Upper lobe of right lung (tissue), 1 donor: ENCODE measurements at regions not wholly inside any gene's neighbourhood (a gene's known extent, or its start where the extent isn't known, plus 50 kb on each side); places are given as distances from the start of the nearest gene placed in this dataset.

Source experiments
- ATAC-seq: fragments of 200-7000 bp; cut with Tn5 transposase; one replicate; pipeline ENCODE4 v1.9.1; 2020; ENCODE audit warnings: mild to moderate bottlenecking, moderate library complexity
- DNase-seq: peaks from one replicate; pipeline ENCODE4 v3.0.0-alpha.2; 2020
- H3K27ac ChIP-seq: fragments of 200-600 bp; one replicate; pipeline ENCODE4 v1.8.0; 2022
- H3K27me3 ChIP-seq: fragments of 200-600 bp; one replicate; pipeline ENCODE4 v1.8.0; 2022; ENCODE audit warnings: mild to moderate bottlenecking
- H3K36me3 ChIP-seq: fragments of 200-600 bp; one replicate; pipeline ENCODE4 v1.8.0; 2022
- H3K4me1 ChIP-seq: fragments of 200-600 bp; one replicate; pipeline ENCODE4 v1.8.0; 2022
- H3K4me3 ChIP-seq: fragments of 200-600 bp; one replicate; pipeline ENCODE4 v1.8.0; 2022; ENCODE audit warnings: mild to moderate bottlenecking
- H3K9me3 ChIP-seq: fragments of 200-600 bp; one replicate; pipeline ENCODE4 v1.8.0; 2022
- CTCF ChIP-seq: fragments of 200-600 bp; IDR thresholded peaks from one replicate; pipeline ENCODE4 v1.8.0; 2022; ENCODE audit warnings: antibody characterized with exemption
- intact Hi-C: fragments of 100-400 bp; cut with DNase I; formaldehyde crosslinking; loops from one replicate; pipeline ENCODE4 v1.11.0; 2022
- donor health status: DM: no; HTN: yes; CAD: no; lungs with severe emphysema.

- no peaks in the 10 kb centered on the region for H3K9me3 ChIP-seq
- no peak for ATAC-seq
- H3K27me3 ChIP-seq: peaks cover 4% of the 10 kb centered on the region
- H3K4me1 ChIP-seq: no peaks in the 10 kb centered on the region
- H3K4me3 ChIP-seq: no peak overlapping the region
- intact Hi-C loops: no loop called here
- no peaks in the 10 kb centered on the region for H3K36me3 ChIP-seq
- no peak overlapping the region for H3K27ac ChIP-seq
- DNase-seq: no peak
- no peak for TF ChIP-seq CTCF
Observed at GRCh38 chr1:22385537-22385936, 66.1 kb upstream of the ZBTB40 start.

DNA sequence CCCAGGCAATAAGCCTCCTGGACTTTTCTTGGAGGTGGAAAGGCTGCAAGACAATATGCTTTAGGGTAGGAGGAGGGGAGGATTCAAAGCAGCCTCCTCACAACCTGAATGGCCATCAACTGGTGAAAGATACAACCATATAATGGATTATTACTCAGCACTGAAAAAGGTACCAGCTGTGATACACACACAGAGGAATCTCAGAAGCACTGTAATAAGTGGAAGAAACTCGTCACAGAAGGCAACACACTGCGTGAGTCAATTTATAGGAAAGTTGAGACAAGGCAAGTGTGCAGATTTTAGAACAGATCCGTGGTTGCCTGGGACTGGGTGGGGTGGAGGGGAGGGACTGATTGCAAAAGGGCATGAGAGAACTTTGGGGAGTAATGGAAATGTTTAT lies 64.9 kb upstream of the ZBTB40 start:
- ATAC-seq: no peak
- no peak for TF ChIP-seq CTCF
- no peak for DNase-seq
- H3K36me3 ChIP-seq: no peaks in the 10 kb centered on the region
- intact Hi-C loops: no loop called here
- no peak overlapping the region for H3K27ac ChIP-seq
- no peak overlapping the region for H3K4me3 ChIP-seq
- H3K9me3 ChIP-seq: no peaks in the 10 kb centered on the region
- H3K27me3 ChIP-seq: peaks cover 4% of the 10 kb centered on the region
- H3K4me1 ChIP-seq: no peaks in the 10 kb centered on the region

- Histone ChIP-seq H3K27me3 (peaks cover 4% of the 10 kb centered on the region), H3K36me3 (no peaks in the 10 kb centered on the region), H3K4me1 (no peaks in the 10 kb centered on the region), H3K27ac (no peak overlapping the region), H3K4me3 (no peak overlapping the region), H3K9me3 (no peaks in the 10 kb centered on the region)
- ATAC-seq (peak; percentile 38), DNase-seq (no peak)
- intact Hi-C loops: no loop called here
- TF ChIP-seq CTCF: no peak
Observed at GRCh38 chr1:22387919-22388580, 63.6 kb upstream of the ZBTB40 start.

DNA sequence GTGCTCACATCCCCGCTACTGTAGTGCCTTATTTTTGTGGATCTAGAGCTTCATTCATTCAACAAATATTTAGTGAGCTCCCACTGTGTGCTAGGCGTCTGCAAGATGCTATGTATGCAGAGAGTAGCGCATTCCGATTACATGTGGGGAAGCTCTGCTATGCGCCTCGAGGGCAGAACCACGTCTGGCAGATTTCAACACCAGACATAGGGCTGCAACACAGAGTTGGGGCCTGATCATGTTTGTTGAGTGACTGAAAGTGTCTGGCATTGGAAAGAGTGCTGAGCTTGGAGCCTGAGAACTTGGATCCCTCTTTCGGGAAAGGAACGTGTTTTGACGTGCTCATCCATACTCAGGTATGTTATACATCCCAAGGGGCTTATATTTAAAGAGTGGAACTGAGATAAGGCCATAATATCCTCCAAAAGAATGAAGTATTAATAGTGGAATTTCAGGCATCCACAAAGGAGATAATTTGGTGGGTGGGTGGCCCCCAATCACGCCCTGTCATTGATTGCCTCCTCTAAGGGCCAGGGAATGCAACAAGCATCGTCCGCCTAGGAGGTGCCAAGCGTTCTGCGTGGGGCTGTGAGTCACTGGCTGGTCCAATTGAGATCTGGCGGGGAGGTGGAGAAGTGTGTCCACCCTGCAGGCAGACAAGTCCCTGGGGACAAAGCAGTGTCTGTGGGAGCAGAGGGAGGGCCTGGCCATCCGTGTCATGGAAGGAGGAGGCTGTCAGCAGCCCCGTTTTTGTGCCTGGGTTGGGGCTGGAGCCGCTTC lies 62.8 kb upstream of the ZBTB40 start:
- Histone ChIP-seq H3K36me3 (no peaks in the 10 kb centered on the region), H3K4me3 (no peak overlapping the region), H3K9me3 (no peaks in the 10 kb centered on the region), H3K27me3 (peaks cover 4% of the 10 kb centered on the region), H3K27ac (no peak overlapping the region), H3K4me1 (no peaks in the 10 kb centered on the region)
- no peak for TF ChIP-seq CTCF
- ATAC-seq (no peak), DNase-seq (no peak)
- intact Hi-C loops: no loop called here

DNA sequence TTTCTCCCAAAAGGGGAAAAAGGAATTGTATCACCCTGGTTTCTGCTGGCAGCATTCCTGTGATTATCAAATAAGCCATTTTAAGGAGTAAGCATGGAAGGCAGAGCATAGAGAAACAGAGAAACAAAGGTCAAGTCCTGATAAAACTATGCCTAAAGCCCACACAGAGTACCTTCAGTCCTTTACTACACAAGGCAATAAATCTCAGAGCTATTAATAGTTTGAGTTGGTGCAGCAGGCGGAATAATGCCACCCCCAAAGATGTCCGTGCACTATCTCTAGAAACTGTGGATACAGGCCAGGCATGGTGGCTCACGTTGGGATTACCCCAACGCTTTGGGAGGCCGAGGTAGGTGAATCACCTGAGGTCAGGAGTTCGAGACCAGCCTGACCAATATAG lies 58.1 kb upstream of the ZBTB40 start:
- Histone ChIP-seq H3K4me3 (no peak overlapping the region), H3K27me3 (peaks cover 10% of the 10 kb centered on the region), H3K4me1 (no peaks in the 10 kb centered on the region), H3K27ac (no peak overlapping the region), H3K36me3 (no peaks in the 10 kb centered on the region), H3K9me3 (no peaks in the 10 kb centered on the region)
- no peak for DNase-seq
- no peak for ATAC-seq
- TF ChIP-seq CTCF: no peak
- intact Hi-C loops: no loop called here
